ENCODE measurements at regions not wholly inside any gene's neighbourhood (a gene's known extent, or its start where the extent isn't known, plus 50 kb on each side); places are given as distances from the start of the nearest gene placed in this dataset.
A peak's percentile ranks its signal among the peaks of the same experiment; 100 is the strongest.
"Not testable (repeated sequence)": the region's sequence is repeated elsewhere in the genome, so short reads cannot be mapped to it uniquely, and the experiment has no call there.

DNA sequence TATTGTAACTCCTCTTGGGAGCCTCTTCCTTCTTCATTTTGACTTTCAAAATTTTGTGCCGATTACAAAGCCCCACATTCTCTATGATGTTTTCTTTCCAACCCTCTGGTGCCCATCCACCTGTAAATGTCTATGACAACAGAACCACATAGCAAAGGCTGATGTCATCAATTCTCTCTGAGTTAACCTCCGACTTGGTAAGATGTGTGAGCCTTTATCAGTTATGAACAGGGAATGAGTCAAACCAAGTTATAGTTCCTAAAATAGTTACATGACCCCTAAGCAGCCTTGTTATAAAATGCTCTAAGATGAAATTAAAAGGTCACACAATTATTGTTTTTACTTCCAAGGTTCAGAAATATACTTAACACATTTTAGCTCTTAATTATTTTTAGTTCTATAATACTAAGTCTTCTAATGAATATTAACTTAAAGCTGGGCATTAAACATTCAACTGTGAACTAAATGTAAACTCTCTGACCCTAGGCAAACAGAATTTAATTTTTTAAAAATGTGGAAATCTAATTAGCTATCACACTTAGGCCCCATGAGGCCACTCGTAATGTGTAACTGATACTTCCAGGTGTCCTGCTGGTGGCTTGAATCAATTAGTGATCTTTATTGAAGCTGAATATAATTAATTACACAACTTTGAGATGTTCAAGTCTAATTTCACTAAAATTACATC, 102.3 kb upstream of the CYRIA start:
- CTCF ChIA-PET, result interaction anchor here (0.8 to 2.9 kb wide), 2 partner anchors 10 to 14 kb away, joined by 3 to 11 read pairs; no protein-coding TSS in a partner anchor
- Mint-ChIP-seq H3K9me3 (no peaks in the 10 kb centered on the region), H3K27ac (no peak overlapping the region), H3K27me3 (ENCODE audit: low read depth) (peaks cover 25% of the 10 kb centered on the region), H3K4me1 (ENCODE audit: low read depth) (no peaks in the 10 kb centered on the region), H3K4me3 (no peak overlapping the region), H3K36me3 (ENCODE audit: low read depth) (no peaks in the 10 kb centered on the region)
- intact Hi-C loops (cut with micrococcal nuclease), result no loop called here
- DNase-seq, result no peak

DNA sequence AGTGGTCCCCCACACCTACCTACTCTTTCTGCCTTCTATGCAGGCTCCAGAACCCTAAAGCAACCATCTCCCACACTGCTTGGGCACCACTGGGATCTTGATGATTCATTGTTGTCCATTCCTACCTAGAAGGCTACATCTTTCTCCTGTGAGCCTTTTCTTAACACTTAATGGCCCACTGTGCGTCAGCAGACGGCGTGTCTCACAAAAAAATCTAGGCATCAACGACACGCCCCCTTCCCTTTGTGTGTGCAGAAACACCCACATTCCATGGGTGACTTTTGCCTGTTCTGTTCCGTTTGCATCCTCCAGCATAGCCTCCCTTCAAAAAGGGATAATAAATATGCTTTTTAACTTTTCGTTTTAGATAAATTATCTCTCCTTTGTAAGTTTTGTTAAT, 99.7 kb upstream of the CYRIA start:
- H3K27me3 Mint-ChIP-seq (ENCODE audit: low read depth), result peaks cover 16% of the 10 kb centered on the region
- no peak overlapping the region for H3K4me3 Mint-ChIP-seq
- H3K27ac Mint-ChIP-seq, result no peak overlapping the region

DNA sequence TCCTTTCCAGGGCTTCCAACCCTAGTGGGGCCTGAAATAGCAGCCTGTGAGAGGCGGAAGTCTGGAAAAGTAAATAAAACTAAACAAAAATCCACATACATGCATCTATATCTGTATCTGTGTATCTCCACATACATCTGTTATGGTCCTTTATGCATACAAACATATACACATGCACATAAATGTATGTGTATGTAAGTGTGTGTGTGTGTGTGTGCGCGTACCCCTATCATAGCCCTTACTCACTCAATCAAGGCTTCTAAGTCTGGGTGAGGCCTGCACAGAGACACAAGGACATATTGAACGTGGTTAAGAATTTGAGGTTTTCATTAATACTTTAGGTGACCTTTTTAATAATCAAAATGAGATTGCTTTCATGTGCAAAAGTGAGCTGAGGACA, 98.9 kb upstream of the CYRIA start:
- H3K27me3 Mint-ChIP-seq (ENCODE audit: low read depth), result peaks cover 9% of the 10 kb centered on the region
- CTCF ChIA-PET, result no interaction called here
- H3K36me3 Mint-ChIP-seq (ENCODE audit: low read depth), result no peaks in the 10 kb centered on the region

More for the DNA sequence above, 99.7 kb upstream of the CYRIA start:
- intact Hi-C loops (cut with micrococcal nuclease), result no loop called here
- CTCF ChIA-PET, result no interaction called here
- H3K4me1 Mint-ChIP-seq (ENCODE audit: low read depth), result no peaks in the 10 kb centered on the region
- H3K36me3 Mint-ChIP-seq (ENCODE audit: low read depth), result no peaks in the 10 kb centered on the region
- H3K9me3 Mint-ChIP-seq, result no peaks in the 10 kb centered on the region
- no peak for DNase-seq

DNA sequence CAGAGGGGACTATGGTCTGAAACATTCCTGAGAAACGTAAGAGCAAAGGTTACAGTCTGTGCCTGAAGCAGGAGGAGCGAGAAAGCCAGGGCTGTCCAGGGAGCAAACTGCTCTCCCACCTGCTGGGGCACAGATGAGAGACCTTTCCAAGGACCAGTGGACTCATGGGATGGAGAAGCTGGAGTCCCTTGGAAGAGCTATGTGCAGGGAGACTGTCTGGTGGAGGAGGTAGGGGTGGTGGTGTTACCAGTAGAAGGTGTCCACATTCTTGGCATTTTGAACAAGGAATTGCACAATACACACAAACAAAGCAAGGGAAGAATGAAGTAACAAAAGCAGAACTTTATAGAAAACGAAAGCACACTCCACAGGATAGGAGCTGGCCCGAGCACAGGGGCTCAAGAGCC, 97.9 kb upstream of the CYRIA start:
- H3K27ac Mint-ChIP-seq, result no peak overlapping the region
- no peaks in the 10 kb centered on the region for H3K9me3 Mint-ChIP-seq
- H3K36me3 Mint-ChIP-seq (ENCODE audit: low read depth), result no peaks in the 10 kb centered on the region
- H3K4me3 Mint-ChIP-seq, result no peak overlapping the region
- H3K27me3 Mint-ChIP-seq (ENCODE audit: low read depth), result peaks cover 4% of the 10 kb centered on the region
- CTCF ChIA-PET, result no interaction called here
- no peaks in the 10 kb centered on the region for H3K4me1 Mint-ChIP-seq (ENCODE audit: low read depth)
- intact Hi-C loops (cut with micrococcal nuclease), result no loop called here
- DNase-seq, result no peak

More for the DNA sequence above, 98.9 kb upstream of the CYRIA start:
- intact Hi-C loops (cut with micrococcal nuclease), result no loop called here
- Mint-ChIP-seq H3K4me3 (no peak overlapping the region), H3K4me1 (ENCODE audit: low read depth) (no peaks in the 10 kb centered on the region), H3K9me3 (no peaks in the 10 kb centered on the region), H3K27ac (no peak overlapping the region)
- DNase-seq, result no peak

GRCh38 chr2:16763056-16763455, 97.4 kb upstream of the CYRIA start:
- no peaks in the 10 kb centered on the region for H3K9me3 Mint-ChIP-seq
- intact Hi-C loops (cut with micrococcal nuclease), result no loop called here
- H3K36me3 Mint-ChIP-seq (ENCODE audit: low read depth), result no peaks in the 10 kb centered on the region
- H3K4me1 Mint-ChIP-seq (ENCODE audit: low read depth), result no peaks in the 10 kb centered on the region
- CTCF ChIA-PET, result no interaction called here
- no peak overlapping the region for H3K27ac Mint-ChIP-seq
- H3K27me3 Mint-ChIP-seq (ENCODE audit: low read depth), result peaks cover 4% of the 10 kb centered on the region
- DNase-seq, result no peak
- H3K4me3 Mint-ChIP-seq, result no peak overlapping the region

DNA sequence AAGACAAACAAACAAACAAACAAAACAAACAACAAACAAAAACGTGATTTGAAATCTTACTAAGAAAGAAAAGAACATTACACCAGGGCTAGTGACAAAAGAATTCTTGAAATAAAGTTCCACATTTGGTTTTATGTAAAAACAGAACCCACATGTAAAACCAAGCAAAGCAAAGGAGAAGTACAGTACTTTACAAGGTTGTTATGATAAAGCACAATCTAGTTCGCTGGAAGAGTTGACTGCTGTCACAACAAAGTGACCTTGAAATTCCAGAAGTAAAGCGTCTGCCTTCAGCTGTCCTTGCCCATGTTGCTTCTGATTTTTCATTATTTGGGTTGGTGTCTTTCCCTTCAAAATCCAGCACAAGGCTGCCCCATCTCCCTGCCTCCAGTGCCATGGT, 94.8 kb upstream of the CYRIA start:
- CTCF ChIA-PET, result interaction anchor here (1.1 kb wide), 1 partner anchor 151 kb away, joined by 4 read pairs; no protein-coding TSS in a partner anchor
- intact Hi-C loops (cut with micrococcal nuclease), result no loop called here
- no peaks in the 10 kb centered on the region for H3K9me3 Mint-ChIP-seq

GRCh38 chr2:16756831-16757644, 91.4 kb upstream of the CYRIA start:
- intact Hi-C loops (cut with micrococcal nuclease), result loop anchor here (1.0 to 5.0 kb wide), 5 partner anchors 118 to 1120 kb away; no protein-coding TSS in a partner anchor
- no peak overlapping the region for H3K27ac Mint-ChIP-seq
- CTCF ChIA-PET, result interaction anchor here (0.6 to 3.7 kb wide), 26 partner anchors 10 to 747 kb away, joined by 3 to 30 read pairs (median 4); no protein-coding TSS in a partner anchor
- no peaks in the 10 kb centered on the region for H3K36me3 Mint-ChIP-seq (ENCODE audit: low read depth)
- H3K4me1 Mint-ChIP-seq (ENCODE audit: low read depth), result no peaks in the 10 kb centered on the region
- no peaks in the 10 kb centered on the region for H3K9me3 Mint-ChIP-seq
- no peak overlapping the region for H3K4me3 Mint-ChIP-seq
- peaks cover 8% of the 10 kb centered on the region for H3K27me3 Mint-ChIP-seq (ENCODE audit: low read depth)
- DNase-seq, result peak; percentile 73

More for the DNA sequence above, 94.8 kb upstream of the CYRIA start:
- DNase-seq, result no peak
- Mint-ChIP-seq H3K27me3 (ENCODE audit: low read depth) (peaks cover 3% of the 10 kb centered on the region), H3K27ac (no peak overlapping the region), H3K36me3 (ENCODE audit: low read depth) (no peaks in the 10 kb centered on the region), H3K4me3 (no peak overlapping the region), H3K4me1 (ENCODE audit: low read depth) (no peaks in the 10 kb centered on the region)

DNA sequence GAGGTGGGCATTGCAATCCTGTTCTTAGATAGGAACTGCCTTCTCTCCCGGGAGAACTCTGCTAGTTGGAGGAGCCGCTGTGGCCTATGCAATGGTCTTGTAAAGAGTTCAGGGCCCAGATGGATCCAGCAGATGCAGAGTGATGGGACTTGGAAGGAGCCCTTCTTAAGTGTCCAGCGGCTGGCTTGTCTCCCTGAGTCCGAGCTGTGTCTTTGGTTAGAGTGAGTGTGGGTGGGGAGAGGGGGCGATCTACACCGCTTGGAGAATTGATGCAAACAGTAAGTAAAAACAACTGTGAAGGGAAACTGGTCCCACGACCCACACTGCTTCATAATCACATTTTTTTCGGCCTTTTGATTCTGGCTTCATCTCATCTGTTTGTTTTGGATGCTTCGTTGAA, 89.8 kb upstream of the CYRIA start:
- Mint-ChIP-seq H3K4me1 (ENCODE audit: low read depth) (no peaks in the 10 kb centered on the region), H3K27ac (no peak overlapping the region), H3K4me3 (no peak overlapping the region), H3K27me3 (ENCODE audit: low read depth) (peaks cover 8% of the 10 kb centered on the region), H3K9me3 (no peaks in the 10 kb centered on the region), H3K36me3 (ENCODE audit: low read depth) (no peaks in the 10 kb centered on the region)
- CTCF ChIA-PET, result interaction anchor here (0.6 to 3.7 kb wide), 10 partner anchors 13 to 230 kb away, joined by 3 to 30 read pairs (median 6); no protein-coding TSS in a partner anchor
- no peak for DNase-seq
- intact Hi-C loops (cut with micrococcal nuclease), result loop anchor here (5.0 kb wide), 1 partner anchor 1118 kb away; no protein-coding TSS in a partner anchor

- H3K4me3 Mint-ChIP-seq; H3K36me3 Mint-ChIP-seq (ENCODE audit: low read depth); DNase-seq; intact Hi-C loops (cut with micrococcal nuclease); H3K27ac Mint-ChIP-seq; H3K4me1 Mint-ChIP-seq (ENCODE audit: low read depth); H3K9me3 Mint-ChIP-seq: not testable (repeated sequence)
- peaks cover 12% of the 10 kb centered on the region for H3K27me3 Mint-ChIP-seq (ENCODE audit: low read depth)
- CTCF ChIA-PET, result interaction anchor here (1.1 to 1.4 kb wide), 2 partner anchors 141 to 144 kb away, joined by 3 read pairs; no protein-coding TSS in a partner anchor
Observed at GRCh38 chr2:16753025-16753424, 87.4 kb upstream of the CYRIA start.

DNA sequence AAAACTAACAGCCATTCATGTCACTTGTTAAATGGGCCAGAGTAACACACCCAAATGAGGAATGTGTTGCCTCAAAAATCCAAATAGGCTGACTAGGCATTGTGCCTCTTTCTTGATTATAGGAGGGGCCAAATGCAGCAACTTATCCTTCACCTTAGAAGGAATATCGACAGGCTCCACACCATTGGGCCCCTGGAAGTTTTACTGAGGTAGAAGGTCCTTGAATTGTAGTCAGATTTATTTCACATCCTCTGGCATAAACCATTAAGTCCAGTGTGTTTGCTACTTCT, 85.2 kb upstream of the CYRIA start:
- Mint-ChIP-seq H3K4me1 (ENCODE audit: low read depth) (peaks cover 21% of the 10 kb centered on the region), H3K27me3 (ENCODE audit: low read depth) (peaks cover 10% of the 10 kb centered on the region)
- intact Hi-C loops (cut with micrococcal nuclease); H3K36me3 Mint-ChIP-seq (ENCODE audit: low read depth); H3K4me3 Mint-ChIP-seq; H3K27ac Mint-ChIP-seq; CTCF ChIA-PET; H3K9me3 Mint-ChIP-seq; DNase-seq: not testable (repeated sequence)

- Mint-ChIP-seq H3K4me1 (ENCODE audit: low read depth) (peaks cover 26% of the 10 kb centered on the region), H3K4me3 (no peak overlapping the region), H3K27ac (no peak overlapping the region), H3K27me3 (ENCODE audit: low read depth) (peaks cover 14% of the 10 kb centered on the region), H3K36me3 (ENCODE audit: low read depth) (no peaks in the 10 kb centered on the region), H3K9me3 (no peaks in the 10 kb centered on the region)
- DNase-seq, result no peak
- intact Hi-C loops (cut with micrococcal nuclease), result no loop called here
- CTCF ChIA-PET, result no interaction called here
Observed at GRCh38 chr2:16750175-16750924, 84.7 kb upstream of the CYRIA start.

DNA sequence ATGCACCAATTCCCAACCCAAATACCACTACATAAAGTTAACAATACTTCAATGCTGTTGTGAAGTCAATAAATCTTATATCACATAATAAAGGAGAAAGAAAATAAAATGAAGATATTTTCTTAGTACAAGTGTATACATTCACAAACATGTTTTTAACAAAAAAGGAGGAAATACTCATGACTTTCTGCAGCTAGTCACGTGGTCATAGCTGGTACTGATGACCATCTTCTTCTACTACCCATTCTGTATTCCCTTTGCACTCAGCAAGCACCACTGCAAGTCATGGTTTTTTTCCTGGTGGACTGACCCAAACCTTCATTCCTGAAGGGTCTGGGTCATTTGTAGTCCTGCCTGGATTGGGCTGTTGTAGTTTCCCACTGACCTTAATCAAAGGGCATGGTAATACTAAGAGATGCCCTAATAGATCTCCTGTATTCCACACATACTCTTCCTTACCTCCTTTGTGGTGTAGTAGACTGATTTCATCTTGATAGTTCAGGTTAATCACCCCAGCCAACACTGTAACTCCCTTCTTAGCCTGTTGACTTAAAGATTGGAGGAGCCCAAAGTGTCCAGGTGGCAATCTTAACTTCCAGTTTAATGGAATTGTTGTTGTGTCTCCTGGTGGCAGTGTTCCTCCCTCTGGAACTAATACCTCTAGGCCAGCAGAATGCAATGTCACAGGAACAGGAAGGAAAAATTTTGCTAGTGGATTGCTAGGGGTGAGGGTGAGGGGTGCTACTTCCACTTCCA, 83.1 kb upstream of the CYRIA start:
- H3K9me3 Mint-ChIP-seq; H3K4me3 Mint-ChIP-seq; DNase-seq; H3K27ac Mint-ChIP-seq; CTCF ChIA-PET; H3K36me3 Mint-ChIP-seq (ENCODE audit: low read depth); intact Hi-C loops (cut with micrococcal nuclease): not testable (repeated sequence)
- peaks cover 29% of the 10 kb centered on the region for H3K4me1 Mint-ChIP-seq (ENCODE audit: low read depth)
- peaks cover 21% of the 10 kb centered on the region for H3K27me3 Mint-ChIP-seq (ENCODE audit: low read depth)

Data from activated naive CD4-positive, alpha-beta T cell treated with anti-CD3 and anti-CD28 coated beads for 36 hours (primary cell).